ENCODE measurements at regions not wholly inside any gene's neighbourhood (a gene's known extent, or its start where the extent isn't known, plus 50 kb on each side); places are given as distances from the start of the nearest gene placed in this dataset.

- no peak for TF ChIP-seq EZH2 (IDR thresholded peaks at IDR 0.05)
- TF ChIP-seq CBX3 (IDR thresholded peaks at IDR 0.05; ENCODE audit: low read depth): no peak
Observed at GRCh38 chr22:44428941-44429830, 68.8 kb downstream of the RTL6 start (continued).

- Histone ChIP-seq H3K36me3 (ENCODE audit: control insufficient read depth in 1 of 2, insufficient read depth in 2 of 2, low read length in 2 of 2) (no peaks in the 10 kb centered on the region), H3K4me1 (ENCODE audit: control insufficient read depth in 1 of 2, insufficient read depth in 2 of 2, low read length in 2 of 2) (no peaks in the 10 kb centered on the region), H2AFZ (ENCODE audit: low read depth, low read length, poor library complexity, severe bottlenecking) (no peak overlapping the region), H3K27me3 (ENCODE audit: insufficient read depth, low read length) (no peaks in the 10 kb centered on the region; the same call in 1 of the 2 replicates), H3K9me2 (ENCODE audit: insufficient read depth) (no peaks in the 10 kb centered on the region), H3K79me2 (ENCODE audit: insufficient read depth, low read length) (no peaks in the 10 kb centered on the region), H3K4me3 (replicated peaks in 1 of 2; ENCODE audit: low read depth in 1 of 2, low read length in 2 of 2) (no peak overlapping the region), H3K27ac (ENCODE audit: low read depth, low read length) (no peak overlapping the region), H3K4me2 (ENCODE audit: low read length) (no peak overlapping the region), H4K20me1 (ENCODE audit: insufficient read depth) (no peaks in the 10 kb centered on the region), H3K9me3 (ENCODE audit: control insufficient read depth in 1 of 2, insufficient read depth in 1 of 2, low read depth in 1 of 2, low read length in 2 of 2) (no peaks in the 10 kb centered on the region), H3K9ac (ENCODE audit: low read length) (no peak overlapping the region)
- no peak for DNase-seq (ENCODE audit: low read depth, low spot score)
- RAD21 ChIA-PET (ENCODE audit: low non-redundant PET in 1 of 2, low total read pairs in 2 of 2, uncharacterized antibody in 2 of 2, unreplicated experiment in 2 of 2): no interaction called here
- POLR2A ChIA-PET: no interaction called here
- CTCF ChIA-PET: no interaction called here
- BruUV-seq (replicated peaks): no TSS peak
- TF ChIP-seq ZBTB33 (IDR thresholded peaks at IDR 0.05; ENCODE audit: extremely low read depth, insufficient replicate concordance, low read length): no peak
- TF ChIP-seq JUND (IDR thresholded peaks at IDR 0.05): no peak
- TF ChIP-seq SRF (IDR thresholded peaks at IDR 0.05; ENCODE audit: low read depth): no peak
- no peak for TF ChIP-seq EZH2 (IDR thresholded peaks at IDR 0.05)
- TF ChIP-seq RAD21 (IDR thresholded peaks at IDR 0.05; ENCODE audit: low read depth): no peak
- no peak for TF ChIP-seq MAX (IDR thresholded peaks at IDR 0.05)
- no peak for TF ChIP-seq EGR1 (IDR thresholded peaks at IDR 0.05; ENCODE audit: low read depth)
- no peak for TF ChIP-seq ATF3 (IDR thresholded peaks at IDR 0.05)
- TF ChIP-seq REST (IDR thresholded peaks at IDR 0.05; ENCODE audit: low read depth): no peak
- TF ChIP-seq POLR2A (IDR thresholded peaks at IDR 0.05; ENCODE audit: borderline replicate concordance, extremely low read depth, insufficient read depth, insufficient read length): no peak
- TF ChIP-seq FOSL1 (IDR thresholded peaks at IDR 0.05; ENCODE audit: low read depth): no peak
- TF ChIP-seq CEBPB (IDR thresholded peaks at IDR 0.05; ENCODE audit: low read depth): no peak
- no peak for TF ChIP-seq YY1 (IDR thresholded peaks at IDR 0.05; ENCODE audit: extremely low read depth, insufficient replicate concordance, low read depth, low read length)
- TF ChIP-seq TCF7L2 (IDR thresholded peaks at IDR 0.05; ENCODE audit: borderline replicate concordance, extremely low read depth, insufficient read depth, insufficient read length): no peak
- no peak for TF ChIP-seq CBX3 (IDR thresholded peaks at IDR 0.05; ENCODE audit: low read depth)
- TF ChIP-seq ZFX (IDR thresholded peaks at IDR 0.05): no peak
- no peak for TF ChIP-seq POLR2AphosphoS5 (IDR thresholded peaks at IDR 0.05; ENCODE audit: low read depth, low read length)
- no peak for ATAC-seq
- intact Hi-C loops (cut with micrococcal nuclease): no loop called here
Observed at GRCh38 chr22:44427611-44428470, 70.2 kb downstream of the RTL6 start.

Data from HCT116 (cell line).